Left hindlimb (tissue), 1 donor: ENCODE measurements at regions not wholly inside any gene's neighbourhood (a gene's known extent, or its start where the extent isn't known, plus 50 kb on each side); places are given as distances from the start of the nearest gene placed in this dataset.
"Not testable (repeated sequence)": the region's sequence is repeated elsewhere in the genome, so short reads cannot be mapped to it uniquely, and the experiment has no call there.

Source experiments
- DNase-seq: peaks from one replicate; pipeline ENCODE4 v3.0.0-alpha.2; 2018

DNA sequence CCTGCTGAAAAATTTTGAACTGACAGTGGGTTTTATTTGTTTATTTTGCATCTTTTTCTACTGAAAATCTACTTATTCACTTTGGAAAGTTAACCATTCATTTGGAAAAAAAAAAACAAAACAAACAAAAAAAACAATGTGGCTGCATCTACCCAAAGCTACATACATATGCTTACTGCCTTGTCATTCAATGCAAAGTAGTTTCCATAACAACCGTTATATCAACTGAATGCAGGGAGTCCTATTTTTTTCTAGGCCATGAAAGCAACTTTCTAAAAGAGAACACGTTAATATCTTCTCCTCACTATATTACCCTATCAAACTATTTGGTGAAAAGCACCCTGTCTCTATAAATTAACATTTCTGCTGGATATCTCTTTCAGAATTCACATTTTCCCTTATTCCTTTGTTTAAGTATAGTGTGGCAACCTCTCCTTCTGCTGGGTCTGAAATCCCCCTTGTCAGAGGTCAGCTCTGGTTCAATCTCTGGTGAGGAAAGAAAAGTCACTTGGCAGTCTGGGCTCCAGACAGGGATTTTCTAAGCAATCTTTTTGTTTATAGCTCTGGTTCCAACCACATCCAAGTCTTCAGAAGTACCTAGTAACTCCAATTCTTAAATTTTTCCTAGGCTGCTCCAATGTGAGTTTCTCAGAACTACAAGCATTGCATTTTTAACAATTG is 528.4 kb upstream of the TOM1L1 start:
- no peak for DNase-seq

DNA sequence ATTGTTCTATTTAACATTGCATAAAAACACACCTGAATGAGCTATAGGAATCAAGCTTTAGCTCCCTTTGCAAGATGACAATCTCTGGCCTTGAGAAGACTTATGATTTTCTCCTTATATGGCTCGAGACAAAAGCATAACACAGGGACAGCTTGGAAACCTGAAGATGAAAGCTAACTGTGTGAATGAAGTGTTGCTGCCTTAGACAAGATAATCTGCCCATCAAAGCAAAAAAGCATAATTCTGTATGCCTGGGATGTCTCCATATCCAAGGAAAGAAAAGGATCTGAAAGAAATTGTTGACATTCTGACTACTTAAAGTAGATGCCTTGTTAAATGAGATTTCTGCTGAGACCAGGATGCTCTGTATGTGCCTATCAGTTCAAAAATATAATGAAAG is 526.7 kb upstream of the TOM1L1 start:
- DNase-seq = no peak

DNA sequence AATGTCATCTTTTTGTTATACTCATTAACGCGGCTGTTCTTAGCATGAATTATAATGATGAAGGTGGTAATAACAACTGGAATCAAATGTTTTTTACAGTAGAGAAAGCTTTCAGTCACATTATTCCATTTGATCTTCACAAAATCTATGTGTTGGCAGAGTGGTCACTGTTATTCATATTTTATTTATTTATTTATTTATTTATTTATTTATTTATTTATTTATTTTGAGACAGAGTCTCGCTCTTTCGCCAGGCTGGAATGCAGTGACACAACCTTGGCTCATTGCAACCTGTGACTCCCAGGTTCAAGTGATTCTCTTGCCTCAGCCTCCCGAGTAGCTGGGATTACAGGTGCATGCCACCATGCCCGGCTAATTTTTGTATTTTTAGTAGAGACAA is 524.2 kb upstream of the TOM1L1 start:
- DNase-seq = not testable (repeated sequence)

DNA sequence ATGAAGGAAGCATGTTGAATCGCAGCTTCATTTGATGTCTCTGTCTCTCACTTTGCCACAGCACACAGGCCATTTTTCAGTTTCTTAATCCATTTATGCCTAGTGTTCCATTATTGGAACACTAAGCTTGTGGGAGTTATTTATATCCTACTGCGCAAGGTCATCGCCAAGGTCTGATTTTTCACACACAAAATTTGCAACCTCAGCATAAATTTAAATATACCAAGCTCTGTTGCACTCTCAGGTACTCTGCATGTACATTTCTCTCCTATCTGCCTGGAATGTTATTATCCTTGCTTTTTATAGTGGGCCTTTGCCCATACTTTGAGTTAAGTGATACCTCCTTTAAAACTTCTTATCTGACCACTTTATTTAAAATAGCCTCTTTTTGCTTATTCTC is 519.2 kb upstream of the TOM1L1 start:
- no peak for DNase-seq

DNA sequence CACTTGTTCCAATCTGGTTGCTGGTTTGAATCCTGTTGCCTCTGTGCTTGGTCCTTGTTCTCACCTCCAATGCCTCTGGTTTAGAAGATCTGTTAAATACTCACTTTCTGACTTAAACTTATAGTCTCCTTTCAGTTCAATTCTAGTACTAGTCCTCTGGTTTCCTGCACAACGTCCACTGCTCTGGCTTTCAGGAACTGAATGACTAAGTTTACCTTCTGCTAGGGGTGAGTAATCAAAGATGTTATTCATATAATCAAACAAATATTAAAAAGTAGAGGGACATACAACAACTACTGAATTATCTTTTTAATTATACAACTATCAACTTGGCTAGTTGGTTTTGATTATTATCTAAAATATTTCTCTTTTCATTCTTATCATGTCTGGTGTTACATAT is 496.4 kb upstream of the TOM1L1 start:
- DNase-seq = no peak

DNA sequence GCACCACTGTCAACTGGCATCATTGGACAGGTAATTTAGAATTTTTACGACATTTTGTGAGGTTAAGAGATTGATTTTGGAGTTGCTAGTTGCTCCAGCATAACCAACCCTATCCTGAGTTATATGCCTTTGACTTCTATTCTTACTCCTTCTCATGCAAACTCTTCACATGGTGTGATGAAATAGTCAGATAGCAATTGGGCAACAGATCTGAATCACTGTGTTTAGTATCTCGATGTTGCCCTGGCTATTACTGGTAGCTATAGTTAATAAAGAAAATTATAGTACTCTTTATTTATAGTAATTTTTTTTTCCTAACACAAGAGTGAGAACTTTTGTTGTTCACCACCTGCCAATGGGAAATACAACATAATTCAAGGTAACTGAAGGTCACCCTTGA is 494.8 kb upstream of the TOM1L1 start:
- DNase-seq = no peak

DNA sequence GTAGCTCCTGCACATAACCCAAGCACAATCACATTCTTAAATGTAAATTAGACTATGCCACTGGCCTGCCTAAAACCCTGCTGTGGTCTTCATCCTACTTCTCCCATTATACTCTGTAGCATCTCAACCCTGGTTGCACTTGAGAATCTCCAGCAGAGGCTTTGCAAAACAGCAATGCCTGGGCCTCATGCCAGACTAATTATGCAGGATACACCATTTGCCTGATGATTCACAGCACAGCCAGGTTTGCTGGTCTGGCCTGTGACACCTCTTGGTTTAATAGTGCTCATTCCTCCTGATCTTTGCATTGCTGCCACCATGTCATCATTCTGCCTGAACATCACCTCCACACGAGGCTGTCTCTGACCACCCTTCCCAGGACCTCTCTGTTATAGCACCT is 491.9 kb upstream of the TOM1L1 start:
- DNase-seq = no peak

DNA sequence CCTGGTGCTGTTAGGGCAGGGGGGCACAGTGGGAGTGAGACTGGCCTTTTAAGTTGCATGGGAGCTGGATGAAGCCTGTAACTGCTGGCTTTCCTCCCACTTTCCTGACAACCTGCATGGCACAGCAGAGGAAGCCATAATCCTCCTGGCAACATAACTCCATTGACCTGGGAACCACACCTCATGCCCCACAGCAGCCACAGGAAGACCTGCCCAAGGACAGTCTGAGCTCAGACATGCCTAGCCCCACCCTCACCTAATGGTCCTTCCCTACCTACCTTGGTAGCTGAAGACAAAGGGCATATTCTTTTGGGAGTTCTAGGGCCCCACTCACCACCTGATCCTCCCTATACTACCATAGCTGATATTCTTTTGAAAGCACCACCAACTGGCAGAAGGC is 482.2 kb upstream of the TOM1L1 start:
- DNase-seq = no peak

DNA sequence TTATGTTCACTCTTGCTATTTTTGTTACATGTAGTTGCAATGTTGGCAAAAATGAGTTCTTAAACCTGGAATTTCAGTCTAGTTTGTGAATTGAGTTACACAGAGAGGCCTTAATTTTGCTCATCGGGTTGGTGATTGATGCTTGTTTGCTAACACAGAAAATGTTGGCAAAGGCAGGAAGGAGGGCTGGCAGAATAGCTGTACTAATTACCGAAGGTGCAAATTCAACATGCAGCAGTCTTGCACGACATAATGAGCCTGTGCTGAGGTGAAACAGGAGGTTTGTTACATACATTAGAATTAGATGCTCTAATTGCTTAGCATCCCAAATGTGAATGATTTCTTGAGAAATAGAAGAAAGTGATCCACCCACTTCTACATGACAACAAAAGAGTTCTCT is 475.0 kb upstream of the TOM1L1 start:
- DNase-seq = no peak

DNA sequence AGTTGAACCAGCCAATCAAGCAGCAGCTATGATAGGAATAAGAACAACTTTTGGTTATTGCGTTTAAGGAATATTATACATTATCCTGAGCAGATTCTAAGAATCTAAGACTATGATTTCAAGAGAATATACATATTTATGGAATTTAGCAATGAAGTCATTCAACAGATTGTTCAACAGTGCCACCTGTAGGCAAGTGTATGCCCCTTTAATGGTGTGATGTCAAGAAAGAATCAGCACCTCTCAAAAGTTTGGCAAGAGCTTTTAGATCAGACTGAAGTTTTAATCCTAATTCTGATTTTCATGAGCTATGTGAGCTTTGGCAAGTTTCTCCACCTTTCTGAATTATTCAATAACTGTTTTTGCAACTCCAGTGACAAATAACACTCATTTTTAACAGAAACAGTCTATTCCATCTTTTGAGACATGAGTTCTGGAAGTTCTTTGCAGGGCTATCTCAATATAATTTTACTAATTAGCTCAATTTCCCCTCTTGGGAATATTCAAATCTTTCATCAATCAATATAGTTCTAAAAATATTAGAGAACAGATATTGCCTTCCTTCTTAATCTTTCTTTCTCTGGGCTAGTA is 474.3 kb upstream of the TOM1L1 start:
- DNase-seq = no peak

DNA sequence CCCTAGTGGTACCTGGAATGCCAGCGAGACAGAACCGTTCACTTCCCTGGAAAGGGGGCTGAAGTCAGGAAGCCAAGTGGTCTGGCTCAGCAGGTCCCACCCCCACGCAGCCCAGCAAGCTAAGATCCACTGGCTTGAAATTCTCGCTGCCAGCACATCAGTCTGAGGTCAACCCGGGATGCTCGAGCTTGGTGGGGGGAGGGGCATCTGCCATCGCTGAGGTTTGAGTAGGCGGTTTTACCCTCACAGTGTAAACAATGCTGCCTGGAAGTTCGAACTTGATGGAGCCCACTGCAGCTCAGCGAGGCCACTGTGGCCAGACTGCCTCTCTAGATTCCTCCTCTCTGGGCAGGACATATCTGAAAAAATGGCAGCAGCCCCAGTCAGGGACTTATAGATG is 464.7 kb upstream of the TOM1L1 start:
- no peak for DNase-seq

DNA sequence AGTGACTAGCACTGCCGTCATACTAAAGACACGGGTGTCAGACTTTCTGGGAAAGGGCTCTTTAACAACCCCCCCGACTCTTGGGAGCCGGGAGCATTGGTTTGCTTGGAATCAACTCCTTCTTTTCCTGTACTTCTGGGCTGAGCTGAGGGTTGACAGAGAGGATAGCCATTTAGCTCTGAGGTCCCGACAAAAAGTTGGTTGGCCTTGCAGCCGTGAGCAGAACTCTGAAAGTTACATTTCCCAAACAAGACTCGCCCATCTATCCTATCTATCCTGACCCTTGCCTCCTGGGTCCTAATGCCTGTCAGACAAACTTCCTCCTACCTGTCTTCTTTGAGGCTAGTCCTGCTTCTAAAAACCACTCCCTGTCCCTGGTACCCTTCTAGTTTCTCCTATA is 460.8 kb upstream of the TOM1L1 start:
- DNase-seq = no peak

DNA sequence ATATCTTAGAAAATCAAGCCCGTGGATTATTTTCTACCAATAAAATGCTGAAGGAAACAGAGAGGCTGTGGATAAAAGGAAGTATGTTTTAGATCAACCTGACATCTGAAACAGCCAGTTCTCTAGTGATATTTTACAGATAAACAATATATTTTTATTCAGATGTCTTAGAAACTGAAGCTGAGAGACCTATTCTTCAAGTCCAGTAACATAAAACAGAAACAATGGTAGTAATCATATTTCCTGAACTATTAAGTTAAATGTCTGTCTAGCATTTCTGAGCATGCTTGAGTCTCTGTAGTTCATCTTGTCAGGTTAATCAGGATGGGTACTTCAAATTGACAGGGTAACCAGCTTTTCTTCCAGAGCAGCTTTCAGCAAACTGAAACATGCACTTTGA is 449.6 kb upstream of the TOM1L1 start:
- DNase-seq = no peak

DNA sequence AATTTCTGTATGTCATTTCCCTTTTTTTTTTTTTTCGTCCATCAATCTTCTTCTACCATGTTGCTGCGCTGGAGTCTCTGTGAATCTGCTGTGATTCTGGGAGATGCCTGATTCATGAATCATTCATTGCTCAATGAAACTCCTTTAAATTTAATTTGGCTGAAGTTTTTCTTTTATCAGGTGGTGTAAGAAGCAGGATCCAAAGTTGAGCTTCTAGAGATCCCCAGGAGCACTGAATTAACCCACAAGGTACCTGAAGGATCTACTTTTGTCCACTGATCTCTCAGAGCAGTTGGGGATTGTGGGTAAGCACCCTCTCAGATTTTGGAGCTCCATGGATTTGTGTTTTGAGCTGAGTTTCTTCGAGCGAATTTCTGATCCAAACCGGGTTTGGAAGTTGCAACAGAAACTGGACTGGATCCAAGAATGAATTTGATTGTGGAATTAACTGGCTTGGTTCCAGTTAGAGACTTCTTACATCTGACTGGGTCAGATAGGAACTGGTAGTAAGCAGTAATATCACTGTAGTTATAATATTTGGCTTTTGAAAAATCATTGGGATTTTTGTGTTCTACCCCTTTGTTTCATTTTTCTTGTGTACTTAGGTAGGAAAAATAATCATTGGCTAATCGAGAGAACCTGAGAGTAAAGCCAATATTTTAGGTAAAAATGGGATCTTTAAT is 447.8 kb upstream of the TOM1L1 start:
- no peak for DNase-seq

DNA sequence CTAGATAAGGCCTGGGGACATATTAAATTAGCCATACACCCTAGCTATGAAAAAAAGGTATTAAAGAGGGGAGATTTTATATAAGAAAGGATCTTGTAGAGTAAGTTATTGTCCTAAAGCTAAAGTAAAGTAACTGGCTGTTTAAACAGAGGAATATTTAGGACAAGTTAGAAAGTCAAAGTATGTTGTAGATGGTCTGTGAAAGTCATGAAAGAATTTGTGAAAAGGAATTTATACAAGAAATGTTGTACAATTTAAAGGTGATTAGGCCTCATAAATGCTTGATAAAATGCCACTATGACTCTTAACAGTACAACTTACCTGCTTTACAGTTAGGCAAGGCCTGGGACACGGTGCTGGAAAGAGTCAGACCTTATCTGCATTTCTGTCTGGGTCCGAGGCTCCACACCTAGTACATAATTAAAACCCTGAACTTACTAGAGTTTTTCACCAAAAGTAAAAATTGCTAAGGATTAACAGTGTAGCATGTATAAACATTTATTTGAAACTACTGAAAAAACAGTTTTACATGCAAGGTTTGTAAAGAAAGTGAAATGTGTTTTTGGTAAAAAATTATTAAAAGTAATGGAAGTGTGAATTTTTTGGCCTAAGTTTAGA is 445.3 kb upstream of the TOM1L1 start:
- DNase-seq = no peak

DNA sequence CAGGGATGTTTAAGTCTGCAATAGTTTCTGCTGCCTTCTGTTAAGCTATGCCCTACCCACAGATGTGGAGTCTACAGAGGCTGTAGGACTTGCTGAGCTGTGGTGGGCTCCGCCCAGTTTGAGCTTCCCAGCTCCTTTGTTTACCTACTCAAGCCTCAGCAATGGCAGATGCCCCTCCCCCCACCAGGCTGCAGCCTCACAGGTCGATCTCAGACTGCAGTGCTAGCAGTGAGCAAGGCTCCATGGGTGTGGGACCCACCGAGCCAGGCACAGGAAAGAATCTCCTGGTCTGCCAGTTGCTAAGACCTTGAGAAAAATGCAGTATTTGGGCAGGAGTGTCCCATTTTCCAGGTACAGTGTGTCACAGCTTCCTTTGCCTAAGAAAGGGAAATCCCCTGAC is 435.2 kb upstream of the TOM1L1 start:
- not testable (repeated sequence) for DNase-seq

DNA sequence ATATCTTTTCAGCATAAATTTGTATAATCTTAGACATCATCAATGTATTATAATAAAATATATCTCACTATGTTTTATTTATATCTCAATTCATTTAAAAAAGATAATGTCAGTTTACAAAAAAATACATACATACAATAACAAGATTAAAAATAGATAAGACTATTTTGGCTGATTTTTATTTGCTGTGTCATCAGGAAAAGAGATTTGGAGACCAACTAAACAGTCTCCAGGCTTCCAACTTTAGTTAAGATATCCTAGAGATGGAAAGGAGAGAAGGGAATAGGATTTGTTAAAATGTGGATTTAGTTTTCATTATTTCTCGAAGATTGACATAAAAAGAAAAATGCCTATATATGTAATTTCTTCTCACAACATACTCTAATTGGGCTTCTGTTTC is 433.8 kb upstream of the TOM1L1 start:
- DNase-seq = no peak

DNA sequence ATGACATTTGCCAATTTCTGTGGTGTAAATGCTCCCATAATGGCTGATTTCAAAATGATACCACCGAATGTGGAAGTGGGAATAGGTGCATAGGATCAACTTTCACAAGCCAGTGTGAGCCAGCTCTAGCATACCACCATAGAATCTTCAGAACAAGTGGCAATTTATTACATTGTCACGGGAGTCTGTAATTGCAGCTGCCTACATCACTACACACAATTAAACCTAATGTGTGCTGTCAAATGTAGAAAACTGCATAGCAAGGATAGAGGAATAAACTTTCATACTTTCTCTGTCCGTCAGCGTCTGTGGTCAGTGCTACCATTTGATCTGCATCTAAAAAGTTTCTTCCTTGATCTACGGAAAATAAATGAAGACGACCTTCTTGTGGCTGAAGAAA is 417.8 kb upstream of the TOM1L1 start:
- no peak for DNase-seq

DNA sequence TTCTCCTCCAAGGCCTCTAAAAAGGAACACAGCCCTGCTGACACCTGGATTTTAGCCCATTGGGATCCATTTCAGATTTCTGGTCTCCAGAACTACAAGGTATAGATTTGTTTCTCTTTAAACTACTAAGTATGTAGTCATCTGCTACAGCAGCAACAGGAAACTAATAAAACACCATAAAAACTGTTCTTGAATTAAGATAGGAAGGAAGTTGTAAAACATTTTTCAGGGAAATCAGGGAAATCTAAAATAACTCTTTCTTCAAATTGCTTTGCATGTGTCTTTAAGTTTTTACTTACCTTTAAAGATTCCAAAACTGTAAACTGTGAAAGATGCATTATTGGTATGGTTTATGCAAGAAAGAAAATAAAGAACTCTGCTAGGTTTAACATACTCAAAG is 407.0 kb upstream of the TOM1L1 start:
- no peak for DNase-seq

DNA sequence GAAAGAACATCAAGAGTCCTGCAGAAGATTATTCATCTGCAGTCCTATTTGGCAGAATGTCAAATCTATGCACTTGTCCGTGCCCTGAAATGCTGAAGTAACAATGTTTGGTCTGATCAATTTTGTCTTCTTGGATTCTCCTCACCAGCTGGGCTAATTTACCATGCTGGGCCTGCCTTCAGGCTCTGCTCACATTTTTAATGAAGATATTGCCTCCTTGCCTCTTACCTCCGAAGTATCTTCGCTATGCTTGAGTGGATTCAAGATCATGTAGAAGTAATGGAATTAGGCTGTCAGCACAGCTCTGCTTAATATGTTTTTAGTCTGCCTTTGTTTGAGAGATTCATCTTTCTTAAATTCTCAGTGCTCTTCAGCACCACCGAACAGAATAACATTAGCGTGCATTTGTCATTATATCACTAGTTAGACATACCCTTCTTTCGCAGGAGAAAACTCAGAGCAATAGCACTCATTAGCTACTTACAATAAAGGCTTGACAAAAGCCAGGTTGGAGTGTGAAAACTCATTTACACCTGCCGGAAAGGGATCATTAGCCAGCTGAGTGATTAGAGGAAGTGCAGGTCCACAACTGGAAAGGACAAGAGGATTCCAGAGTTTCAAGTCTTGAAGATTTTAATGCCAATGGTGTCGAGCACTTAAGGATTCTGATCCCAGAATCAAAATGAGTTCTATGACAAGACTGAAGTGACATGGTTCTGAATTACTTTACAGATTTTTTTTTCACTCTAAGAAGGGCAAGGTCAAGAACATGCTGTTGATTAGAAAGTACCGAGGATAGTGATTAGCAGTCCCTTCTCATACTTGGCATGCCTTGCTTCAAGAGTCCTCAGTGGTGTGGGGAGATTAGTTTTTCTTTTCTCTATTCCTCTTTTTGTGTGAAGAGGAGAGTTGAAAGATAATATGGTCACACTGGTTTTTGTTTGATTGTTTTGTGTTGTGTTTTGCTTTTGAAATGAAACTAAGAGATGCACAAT is 405.6 kb upstream of the TOM1L1 start:
- DNase-seq = no peak

DNA sequence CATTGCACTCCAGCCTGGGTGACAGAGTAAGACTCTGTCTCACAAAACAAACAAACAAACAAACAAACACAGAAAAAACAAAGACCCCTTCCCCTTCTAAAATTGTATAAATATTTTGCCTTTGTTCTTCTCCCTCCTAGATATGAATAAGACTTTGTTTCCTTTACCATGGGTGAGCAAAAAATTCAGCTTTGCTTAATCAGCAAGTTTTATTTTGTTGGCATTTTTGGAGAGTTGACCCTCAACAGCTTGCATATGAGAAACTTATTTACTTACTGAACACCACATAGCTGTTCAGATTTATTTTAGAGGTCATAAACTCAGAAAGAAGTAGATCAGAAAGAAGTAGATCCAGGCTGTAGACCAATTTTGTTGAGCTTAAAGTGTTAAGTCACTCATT is 395.2 kb upstream of the TOM1L1 start:
- no peak for DNase-seq

DNA sequence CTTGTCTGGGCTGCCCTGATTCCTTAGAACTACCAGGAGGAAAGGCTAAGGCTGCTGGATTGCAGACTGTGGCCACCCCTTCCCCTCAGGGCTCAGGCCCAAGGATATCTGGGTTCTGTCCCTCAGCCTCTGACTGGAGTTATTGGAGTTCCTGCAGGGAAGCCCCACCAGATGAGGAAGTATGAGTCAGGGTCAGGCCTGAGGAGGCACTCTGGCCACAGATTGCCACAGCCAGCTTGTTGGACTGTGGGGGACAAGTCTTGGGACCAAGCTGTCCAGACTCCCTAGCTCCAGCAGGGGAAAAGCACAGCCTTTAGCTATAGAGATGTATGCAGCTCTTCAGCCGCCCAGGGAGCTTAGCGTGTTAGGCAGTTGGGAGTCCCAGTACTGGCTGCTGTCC is 381.9 kb upstream of the TOM1L1 start:
- no peak for DNase-seq

DNA sequence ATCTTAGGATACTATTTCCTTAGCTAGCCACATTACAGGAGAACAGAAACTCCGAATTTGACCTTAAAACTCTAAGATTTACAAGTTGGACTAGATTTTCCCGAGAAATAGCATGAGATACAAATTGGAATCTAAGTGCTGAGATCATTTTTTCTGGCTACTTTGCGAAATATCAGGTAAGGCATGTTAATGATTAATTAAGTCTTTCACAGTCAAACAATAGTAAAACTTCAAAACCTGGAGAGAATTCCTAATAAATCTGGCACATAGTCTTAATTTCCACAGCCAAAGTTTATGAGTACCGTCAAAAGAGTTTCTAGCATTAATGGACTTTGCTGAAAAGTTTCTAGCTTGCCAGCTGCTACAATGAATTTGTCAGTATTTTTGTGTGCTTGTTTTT is 379.5 kb upstream of the TOM1L1 start:
- DNase-seq = no peak
